Hepatocyte (in vitro differentiated cells): ENCODE measurements at regions not wholly inside any gene's neighbourhood (a gene's known extent, or its start where the extent isn't known, plus 50 kb on each side); places are given as distances from the start of the nearest gene placed in this dataset.
"Not testable (repeated sequence)": the region's sequence is repeated elsewhere in the genome, so short reads cannot be mapped to it uniquely, and the experiment has no call there.

Experiments used
- EZH2 ChIP-seq: fragments of 200-600 bp; sonication (generic); IDR thresholded peaks from 2 replicates; pipeline ENCODE4 v1.6.1; 2016; ENCODE audit warnings: antibody characterized with exemption, mild to moderate bottlenecking, borderline replicate concordance
- TF ChIP-seq, protein P1 (sequence below): fragments of 200-600 bp; sonication (generic); IDR thresholded peaks from 2 replicates; pipeline ENCODE4 v1.5.1; 2016; ENCODE audit warnings: antibody characterized with exemption, mild to moderate bottlenecking; ENCODE audit not compliant: poor library complexity

DNA sequence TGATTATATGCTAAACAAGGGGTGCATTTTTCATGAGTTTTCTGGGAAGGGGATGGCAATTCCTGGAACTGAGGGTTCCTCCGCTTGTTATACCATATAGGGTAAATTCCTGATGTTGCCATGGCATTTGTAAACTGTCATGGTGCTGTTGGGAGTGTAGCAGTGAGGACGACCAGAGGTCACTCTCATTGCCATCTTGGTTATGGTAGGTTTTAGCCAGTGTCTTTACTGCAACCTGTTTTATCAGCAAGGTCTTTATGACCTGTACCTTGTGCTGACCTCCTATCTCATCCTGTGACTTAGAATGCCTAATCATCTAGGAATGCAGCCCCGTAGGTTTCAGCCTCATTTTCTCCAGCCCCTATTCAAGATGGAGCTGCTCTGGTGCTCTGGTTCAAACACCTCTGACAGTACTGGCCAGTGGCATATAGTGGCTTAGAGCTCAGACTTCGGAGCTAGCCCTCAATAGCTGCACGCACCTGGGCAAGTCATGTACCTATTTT is 154.2 kb upstream of the DPH6 start:
- not testable (repeated sequence) for TF ChIP-seq EZH2
- TF ChIP-seq, protein P1, sequence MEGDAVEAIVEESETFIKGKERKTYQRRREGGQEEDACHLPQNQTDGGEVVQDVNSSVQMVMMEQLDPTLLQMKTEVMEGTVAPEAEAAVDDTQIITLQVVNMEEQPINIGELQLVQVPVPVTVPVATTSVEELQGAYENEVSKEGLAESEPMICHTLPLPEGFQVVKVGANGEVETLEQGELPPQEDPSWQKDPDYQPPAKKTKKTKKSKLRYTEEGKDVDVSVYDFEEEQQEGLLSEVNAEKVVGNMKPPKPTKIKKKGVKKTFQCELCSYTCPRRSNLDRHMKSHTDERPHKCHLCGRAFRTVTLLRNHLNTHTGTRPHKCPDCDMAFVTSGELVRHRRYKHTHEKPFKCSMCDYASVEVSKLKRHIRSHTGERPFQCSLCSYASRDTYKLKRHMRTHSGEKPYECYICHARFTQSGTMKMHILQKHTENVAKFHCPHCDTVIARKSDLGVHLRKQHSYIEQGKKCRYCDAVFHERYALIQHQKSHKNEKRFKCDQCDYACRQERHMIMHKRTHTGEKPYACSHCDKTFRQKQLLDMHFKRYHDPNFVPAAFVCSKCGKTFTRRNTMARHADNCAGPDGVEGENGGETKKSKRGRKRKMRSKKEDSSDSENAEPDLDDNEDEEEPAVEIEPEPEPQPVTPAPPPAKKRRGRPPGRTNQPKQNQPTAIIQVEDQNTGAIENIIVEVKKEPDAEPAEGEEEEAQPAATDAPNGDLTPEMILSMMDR = not testable (repeated sequence)
